HEK293 (cell line): ENCODE measurements at regions not wholly inside any gene's neighbourhood (a gene's known extent, or its start where the extent isn't known, plus 50 kb on each side); places are given as distances from the start of the nearest gene placed in this dataset.

ENCODE experiments used
- EGR2 ChIP-seq: fragments of 450-650 bp; formaldehyde crosslinking; IDR thresholded peaks from 2 replicates; pipeline ENCODE4 v1.5.1; 2016; ENCODE audit warnings: low read depth, missing biosample characterization, missing genetic modification characterization
- ZBTB17 ChIP-seq: fragments of 450-650 bp; formaldehyde crosslinking; IDR thresholded peaks from 2 replicates; pipeline ENCODE4 v1.5.1; 2016; ENCODE audit warnings: missing biosample characterization, missing genetic modification characterization
- ZFP41 ChIP-seq: fragments of 450-650 bp; formaldehyde crosslinking; IDR thresholded peaks from 2 replicates; pipeline ENCODE4 v1.5.1; 2016; ENCODE audit warnings: missing biosample characterization, missing genetic modification characterization, borderline replicate concordance
- ZNF423 ChIP-seq: fragments of 450-650 bp; formaldehyde crosslinking; IDR thresholded peaks from 2 replicates; pipeline ENCODE4 v1.5.1; 2016; ENCODE audit warnings: missing biosample characterization, missing genetic modification characterization
- ZNF529 ChIP-seq: fragments of 450-650 bp; formaldehyde crosslinking; IDR thresholded peaks from 2 replicates; pipeline ENCODE4 v1.5.1; 2017; ENCODE audit warnings: missing genetic modification characterization, missing biosample characterization; ENCODE audit not compliant: insufficient replicate concordance
- ZNF677 ChIP-seq: fragments of 450-650 bp; IDR thresholded peaks from 2 replicates; pipeline ENCODE4 v1.5.0; 2018; ENCODE audit warnings: missing biosample characterization, mild to moderate bottlenecking, missing genetic modification characterization, moderate library complexity
- TF ChIP-seq, protein P1 (sequence below): sonication (generic); formaldehyde crosslinking; IDR thresholded peaks from 2 replicates; pipeline ENCODE4 v1.8.1; 2022; ENCODE audit warnings: mild to moderate bottlenecking, moderate library complexity, missing genetic modification reagents
- TF ChIP-seq, protein P2 (sequence below): fragments of 450-650 bp; formaldehyde crosslinking; IDR thresholded peaks from 2 replicates; pipeline ENCODE4 v1.5.1; 2016; ENCODE audit warnings: missing biosample characterization, missing genetic modification characterization
- TF ChIP-seq, protein P3 (sequence below): fragments of 450-650 bp; formaldehyde crosslinking; IDR thresholded peaks from 2 replicates; pipeline ENCODE4 v1.5.1; 2016; ENCODE audit warnings: missing biosample characterization, missing genetic modification characterization, borderline replicate concordance
- TF ChIP-seq, protein P4 (sequence below): fragments of 450-650 bp; formaldehyde crosslinking; conservative IDR thresholded peaks from 2 replicates; pipeline ENCODE4 v1.5.1; 2016; ENCODE audit warnings: low read depth, missing biosample characterization, missing genetic modification characterization
- TF ChIP-seq, protein P5 (sequence below): fragments of 450-650 bp; formaldehyde crosslinking; IDR thresholded peaks from 2 replicates; pipeline ENCODE4 v1.5.1; 2016; ENCODE audit warnings: missing biosample characterization, missing genetic modification characterization
- TF ChIP-seq, protein P6 (sequence below): fragments of 450-650 bp; IDR thresholded peaks from 2 replicates; pipeline ENCODE4 v1.5.1; 2018; ENCODE audit warnings: missing biosample characterization, mild to moderate bottlenecking, missing genetic modification characterization

DNA sequence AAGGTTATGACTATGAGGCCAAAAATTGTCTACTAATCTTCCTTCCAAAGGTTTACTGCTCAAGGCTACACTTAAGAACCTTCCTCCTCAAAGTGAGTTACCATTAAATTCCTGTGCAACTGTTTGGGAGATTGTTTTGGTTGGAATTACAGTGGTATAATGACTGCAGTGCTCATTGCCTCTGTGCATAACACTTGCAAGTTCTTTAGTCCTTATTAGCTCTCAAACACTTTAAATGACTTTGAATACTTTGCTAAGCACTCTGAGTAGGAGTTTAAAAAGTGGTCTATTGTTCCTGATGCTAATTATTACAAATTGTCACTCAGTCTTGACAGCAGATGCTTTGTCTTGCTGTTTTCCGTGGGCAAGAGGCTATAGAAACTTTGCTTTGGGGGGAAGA lies 422.8 kb upstream of the PABPC4L start:
- TF ChIP-seq ZFP41 (tag by site-specific recombination) (no peak), EGR2 (tag by site-specific recombination) (no peak), ZBTB17 (tag by site-specific recombination) (no peak), ZNF423 (tag by site-specific recombination) (no peak), ZNF677 (no peak), ZNF529 (no peak)
- TF ChIP-seq, protein P1, sequence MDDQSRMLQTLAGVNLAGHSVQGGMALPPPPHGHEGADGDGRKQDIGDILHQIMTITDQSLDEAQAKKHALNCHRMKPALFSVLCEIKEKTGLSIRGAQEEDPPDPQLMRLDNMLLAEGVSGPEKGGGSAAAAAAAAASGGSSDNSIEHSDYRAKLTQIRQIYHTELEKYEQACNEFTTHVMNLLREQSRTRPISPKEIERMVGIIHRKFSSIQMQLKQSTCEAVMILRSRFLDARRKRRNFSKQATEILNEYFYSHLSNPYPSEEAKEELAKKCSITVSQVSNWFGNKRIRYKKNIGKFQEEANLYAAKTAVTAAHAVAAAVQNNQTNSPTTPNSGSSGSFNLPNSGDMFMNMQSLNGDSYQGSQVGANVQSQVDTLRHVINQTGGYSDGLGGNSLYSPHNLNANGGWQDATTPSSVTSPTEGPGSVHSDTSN (CRISPR knock-in tag) = no peak
- TF ChIP-seq, protein P2, sequence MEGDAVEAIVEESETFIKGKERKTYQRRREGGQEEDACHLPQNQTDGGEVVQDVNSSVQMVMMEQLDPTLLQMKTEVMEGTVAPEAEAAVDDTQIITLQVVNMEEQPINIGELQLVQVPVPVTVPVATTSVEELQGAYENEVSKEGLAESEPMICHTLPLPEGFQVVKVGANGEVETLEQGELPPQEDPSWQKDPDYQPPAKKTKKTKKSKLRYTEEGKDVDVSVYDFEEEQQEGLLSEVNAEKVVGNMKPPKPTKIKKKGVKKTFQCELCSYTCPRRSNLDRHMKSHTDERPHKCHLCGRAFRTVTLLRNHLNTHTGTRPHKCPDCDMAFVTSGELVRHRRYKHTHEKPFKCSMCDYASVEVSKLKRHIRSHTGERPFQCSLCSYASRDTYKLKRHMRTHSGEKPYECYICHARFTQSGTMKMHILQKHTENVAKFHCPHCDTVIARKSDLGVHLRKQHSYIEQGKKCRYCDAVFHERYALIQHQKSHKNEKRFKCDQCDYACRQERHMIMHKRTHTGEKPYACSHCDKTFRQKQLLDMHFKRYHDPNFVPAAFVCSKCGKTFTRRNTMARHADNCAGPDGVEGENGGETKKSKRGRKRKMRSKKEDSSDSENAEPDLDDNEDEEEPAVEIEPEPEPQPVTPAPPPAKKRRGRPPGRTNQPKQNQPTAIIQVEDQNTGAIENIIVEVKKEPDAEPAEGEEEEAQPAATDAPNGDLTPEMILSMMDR (tag by site-specific recombination) = no peak
- TF ChIP-seq, protein P3, sequence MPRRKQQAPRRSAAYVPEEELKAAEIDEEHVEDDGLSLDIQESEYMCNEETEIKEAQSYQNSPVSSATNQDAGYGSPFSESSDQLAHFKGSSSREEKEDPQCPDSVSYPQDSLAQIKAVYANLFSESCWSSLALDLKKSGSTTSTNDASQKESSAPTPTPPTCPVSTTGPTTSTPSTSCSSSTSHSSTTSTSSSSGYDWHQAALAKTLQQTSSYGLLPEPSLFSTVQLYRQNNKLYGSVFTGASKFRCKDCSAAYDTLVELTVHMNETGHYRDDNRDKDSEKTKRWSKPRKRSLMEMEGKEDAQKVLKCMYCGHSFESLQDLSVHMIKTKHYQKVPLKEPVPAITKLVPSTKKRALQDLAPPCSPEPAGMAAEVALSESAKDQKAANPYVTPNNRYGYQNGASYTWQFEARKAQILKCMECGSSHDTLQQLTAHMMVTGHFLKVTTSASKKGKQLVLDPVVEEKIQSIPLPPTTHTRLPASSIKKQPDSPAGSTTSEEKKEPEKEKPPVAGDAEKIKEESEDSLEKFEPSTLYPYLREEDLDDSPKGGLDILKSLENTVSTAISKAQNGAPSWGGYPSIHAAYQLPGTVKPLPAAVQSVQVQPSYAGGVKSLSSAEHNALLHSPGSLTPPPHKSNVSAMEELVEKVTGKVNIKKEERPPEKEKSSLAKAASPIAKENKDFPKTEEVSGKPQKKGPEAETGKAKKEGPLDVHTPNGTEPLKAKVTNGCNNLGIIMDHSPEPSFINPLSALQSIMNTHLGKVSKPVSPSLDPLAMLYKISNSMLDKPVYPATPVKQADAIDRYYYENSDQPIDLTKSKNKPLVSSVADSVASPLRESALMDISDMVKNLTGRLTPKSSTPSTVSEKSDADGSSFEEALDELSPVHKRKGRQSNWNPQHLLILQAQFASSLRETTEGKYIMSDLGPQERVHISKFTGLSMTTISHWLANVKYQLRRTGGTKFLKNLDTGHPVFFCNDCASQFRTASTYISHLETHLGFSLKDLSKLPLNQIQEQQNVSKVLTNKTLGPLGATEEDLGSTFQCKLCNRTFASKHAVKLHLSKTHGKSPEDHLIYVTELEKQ = no peak
- TF ChIP-seq, protein P4, sequence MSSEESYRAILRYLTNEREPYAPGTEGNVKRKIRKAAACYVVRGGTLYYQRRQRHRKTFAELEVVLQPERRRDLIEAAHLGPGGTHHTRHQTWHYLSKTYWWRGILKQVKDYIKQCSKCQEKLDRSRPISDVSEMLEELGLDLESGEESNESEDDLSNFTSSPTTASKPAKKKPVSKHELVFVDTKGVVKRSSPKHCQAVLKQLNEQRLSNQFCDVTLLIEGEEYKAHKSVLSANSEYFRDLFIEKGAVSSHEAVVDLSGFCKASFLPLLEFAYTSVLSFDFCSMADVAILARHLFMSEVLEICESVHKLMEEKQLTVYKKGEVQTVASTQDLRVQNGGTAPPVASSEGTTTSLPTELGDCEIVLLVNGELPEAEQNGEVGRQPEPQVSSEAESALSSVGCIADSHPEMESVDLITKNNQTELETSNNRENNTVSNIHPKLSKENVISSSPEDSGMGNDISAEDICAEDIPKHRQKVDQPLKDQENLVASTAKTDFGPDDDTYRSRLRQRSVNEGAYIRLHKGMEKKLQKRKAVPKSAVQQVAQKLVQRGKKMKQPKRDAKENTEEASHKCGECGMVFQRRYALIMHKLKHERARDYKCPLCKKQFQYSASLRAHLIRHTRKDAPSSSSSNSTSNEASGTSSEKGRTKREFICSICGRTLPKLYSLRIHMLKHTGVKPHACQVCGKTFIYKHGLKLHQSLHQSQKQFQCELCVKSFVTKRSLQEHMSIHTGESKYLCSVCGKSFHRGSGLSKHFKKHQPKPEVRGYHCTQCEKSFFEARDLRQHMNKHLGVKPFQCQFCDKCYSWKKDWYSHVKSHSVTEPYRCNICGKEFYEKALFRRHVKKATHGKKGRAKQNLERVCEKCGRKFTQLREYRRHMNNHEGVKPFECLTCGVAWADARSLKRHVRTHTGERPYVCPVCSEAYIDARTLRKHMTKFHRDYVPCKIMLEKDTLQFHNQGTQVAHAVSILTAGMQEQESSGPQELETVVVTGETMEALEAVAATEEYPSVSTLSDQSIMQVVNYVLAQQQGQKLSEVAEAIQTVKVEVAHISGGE (tag by site-specific recombination) = no peak
- TF ChIP-seq, protein P5, sequence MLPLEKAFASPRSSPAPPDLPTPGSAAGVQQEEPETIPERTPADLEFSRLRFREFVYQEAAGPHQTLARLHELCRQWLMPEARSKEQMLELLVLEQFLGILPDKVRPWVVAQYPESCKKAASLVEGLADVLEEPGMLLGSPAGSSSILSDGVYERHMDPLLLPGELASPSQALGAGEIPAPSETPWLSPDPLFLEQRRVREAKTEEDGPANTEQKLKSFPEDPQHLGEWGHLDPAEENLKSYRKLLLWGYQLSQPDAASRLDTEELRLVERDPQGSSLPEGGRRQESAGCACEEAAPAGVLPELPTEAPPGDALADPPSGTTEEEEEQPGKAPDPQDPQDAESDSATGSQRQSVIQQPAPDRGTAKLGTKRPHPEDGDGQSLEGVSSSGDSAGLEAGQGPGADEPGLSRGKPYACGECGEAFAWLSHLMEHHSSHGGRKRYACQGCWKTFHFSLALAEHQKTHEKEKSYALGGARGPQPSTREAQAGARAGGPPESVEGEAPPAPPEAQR (tag by site-specific recombination) = no peak
- TF ChIP-seq, protein P6, sequence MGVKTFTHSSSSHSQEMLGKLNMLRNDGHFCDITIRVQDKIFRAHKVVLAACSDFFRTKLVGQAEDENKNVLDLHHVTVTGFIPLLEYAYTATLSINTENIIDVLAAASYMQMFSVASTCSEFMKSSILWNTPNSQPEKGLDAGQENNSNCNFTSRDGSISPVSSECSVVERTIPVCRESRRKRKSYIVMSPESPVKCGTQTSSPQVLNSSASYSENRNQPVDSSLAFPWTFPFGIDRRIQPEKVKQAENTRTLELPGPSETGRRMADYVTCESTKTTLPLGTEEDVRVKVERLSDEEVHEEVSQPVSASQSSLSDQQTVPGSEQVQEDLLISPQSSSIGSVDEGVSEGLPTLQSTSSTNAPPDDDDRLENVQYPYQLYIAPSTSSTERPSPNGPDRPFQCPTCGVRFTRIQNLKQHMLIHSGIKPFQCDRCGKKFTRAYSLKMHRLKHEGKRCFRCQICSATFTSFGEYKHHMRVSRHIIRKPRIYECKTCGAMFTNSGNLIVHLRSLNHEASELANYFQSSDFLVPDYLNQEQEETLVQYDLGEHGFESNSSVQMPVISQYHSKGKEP (tag by site-specific recombination) = no peak
